ENCODE measurements at regions not wholly inside any gene's neighbourhood (a gene's known extent, or its start where the extent isn't known, plus 50 kb on each side); places are given as distances from the start of the nearest gene placed in this dataset.
"Not testable (repeated sequence)": the region's sequence is repeated elsewhere in the genome, so short reads cannot be mapped to it uniquely, and the experiment has no call there.

GRCh38 chrX:114077773-114078172 lies 506.1 kb upstream of the HTR2C start:
- DNase-seq = no peak

GRCh38 chrX:114075073-114075673 lies 508.7 kb upstream of the HTR2C start:
- no peak for DNase-seq

GRCh38 chrX:114073926-114074325 lies 510.0 kb upstream of the HTR2C start:
- no peak for DNase-seq

GRCh38 chrX:114071412-114071811 lies 512.5 kb upstream of the HTR2C start:
- DNase-seq = no peak

GRCh38 chrX:114065577-114066223 lies 518.2 kb upstream of the HTR2C start:
- no peak for DNase-seq

- no peak for DNase-seq
Observed at GRCh38 chrX:114061226-114061625, 522.7 kb upstream of the HTR2C start.

- DNase-seq = no peak
Observed at GRCh38 chrX:114058988-114059418, 524.9 kb upstream of the HTR2C start.

- DNase-seq = not testable (repeated sequence)
Observed at GRCh38 chrX:114057422-114057821, 526.5 kb upstream of the HTR2C start.

- DNase-seq = no peak
Observed at GRCh38 chrX:114051667-114052315, 532.1 kb upstream of the HTR2C start.

- DNase-seq = no peak
Observed at GRCh38 chrX:114050075-114050796, 533.6 kb upstream of the HTR2C start.

GRCh38 chrX:114049063-114049462 lies 534.8 kb upstream of the HTR2C start:
- no peak for DNase-seq

GRCh38 chrX:114047558-114047957 lies 536.3 kb upstream of the HTR2C start:
- DNase-seq = no peak

- no peak for DNase-seq
Observed at GRCh38 chrX:114046695-114047279, 537.1 kb upstream of the HTR2C start.

- DNase-seq = not testable (repeated sequence)
Observed at GRCh38 chrX:114041470-114041869, 542.4 kb upstream of the HTR2C start.

GRCh38 chrX:114040661-114041269 lies 543.1 kb upstream of the HTR2C start:
- DNase-seq = not testable (repeated sequence)

GRCh38 chrX:114040111-114040510 lies 543.8 kb upstream of the HTR2C start:
- DNase-seq = not testable (repeated sequence)

GRCh38 chrX:114038358-114038757 lies 545.5 kb upstream of the HTR2C start:
- no peak for DNase-seq

- DNase-seq = no peak
Observed at GRCh38 chrX:114037515-114037914, 546.4 kb upstream of the HTR2C start.

GRCh38 chrX:114028907-114029662 lies 554.8 kb upstream of the HTR2C start:
- DNase-seq = no peak

- no peak for DNase-seq
Observed at GRCh38 chrX:114017086-114017485, 566.8 kb upstream of the HTR2C start.

GRCh38 chrX:114015966-114016365 lies 567.9 kb upstream of the HTR2C start:
- DNase-seq = no peak

GRCh38 chrX:114006664-114007063 lies 577.2 kb upstream of the HTR2C start:
- DNase-seq = no peak
